ENCODE measurements at regions not wholly inside any gene's neighbourhood (a gene's known extent, or its start where the extent isn't known, plus 50 kb on each side); places are given as distances from the start of the nearest gene placed in this dataset.
A peak's percentile ranks its signal among the peaks of the same experiment; 100 is the strongest.

DNA sequence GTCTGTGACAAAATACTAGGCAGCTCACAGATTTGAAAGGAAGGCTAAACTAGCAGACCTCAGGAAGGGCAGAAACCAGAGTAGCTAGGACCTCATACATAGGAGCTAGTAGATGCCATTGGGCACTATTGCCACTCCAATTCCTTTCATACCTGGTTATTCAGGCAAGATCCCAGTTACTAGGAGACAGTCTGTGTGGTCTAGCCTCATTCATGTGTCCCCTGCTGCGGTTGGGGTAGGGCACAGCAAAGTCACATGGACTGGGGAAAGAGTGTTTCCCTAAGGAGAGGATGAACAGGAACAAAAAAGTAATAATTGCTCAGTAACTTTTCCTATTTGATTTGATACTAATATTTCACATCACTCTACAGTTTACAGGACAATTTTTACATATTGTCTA, 204.6 kb upstream of the HEY2 start:
- DNase-seq (ENCODE audit: low read depth, low spot score): no peak

- no peak for DNase-seq (ENCODE audit: low read depth, low spot score)
Observed at GRCh38 chr6:125546841-125547251, 202.6 kb upstream of the HEY2 start.

GRCh38 chr6:125547381-125547780, 202.1 kb upstream of the HEY2 start:
- DNase-seq (ENCODE audit: low read depth, low spot score): no peak

DNA sequence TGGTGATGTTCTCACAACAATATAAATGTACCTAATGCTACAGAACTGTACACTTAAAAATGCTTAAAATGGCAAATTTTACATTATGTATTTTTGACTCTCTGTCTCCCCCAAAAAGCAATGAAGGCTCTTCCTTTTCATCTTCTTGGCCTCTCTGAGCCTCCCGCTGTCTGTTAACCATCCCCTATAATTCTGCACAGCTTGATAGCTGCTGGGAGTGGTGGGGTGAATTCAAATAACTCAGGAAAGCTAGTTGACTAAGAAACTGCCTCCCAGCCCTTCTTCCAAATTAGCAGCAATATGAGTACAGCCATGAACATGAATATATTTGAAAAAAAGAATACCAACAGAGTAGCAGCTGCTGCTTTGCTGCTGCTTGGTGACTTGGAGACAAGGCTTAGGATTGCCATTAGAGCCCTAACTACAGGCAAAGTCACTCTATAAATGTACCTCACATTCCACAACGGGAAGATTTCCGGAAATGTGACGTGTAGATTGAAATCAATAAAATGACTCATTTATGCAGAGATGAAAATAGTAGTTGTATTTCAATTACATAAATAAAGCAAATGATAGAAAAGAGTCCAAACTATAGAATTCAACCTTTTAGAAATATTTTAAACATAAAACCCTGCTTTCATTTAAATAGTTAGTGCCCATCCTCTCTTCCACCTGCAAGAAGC, 200.1 kb upstream of the HEY2 start:
- DNase-seq (ENCODE audit: low read depth, low spot score): peak; percentile 22

DNA sequence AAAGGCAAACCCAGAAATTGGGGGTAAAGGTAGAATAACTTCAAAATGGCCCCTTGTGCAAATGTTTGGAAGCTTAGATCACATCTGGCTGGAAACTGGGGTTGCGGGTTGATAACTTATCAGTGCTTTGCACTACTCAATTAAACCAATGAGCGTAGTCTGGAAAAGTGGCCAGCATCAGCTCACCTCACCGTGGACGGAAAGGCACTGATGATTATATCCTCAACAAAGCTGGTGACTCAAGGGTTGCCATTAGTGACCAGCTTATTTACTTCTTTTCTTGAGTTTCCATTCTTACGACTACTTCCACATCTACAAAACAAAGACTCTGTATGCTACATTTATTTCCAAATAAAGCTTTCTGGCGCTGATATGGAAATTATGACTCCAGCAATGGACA, 198.5 kb upstream of the HEY2 start:
- peak; percentile 66 for DNase-seq (ENCODE audit: low read depth, low spot score)

- no peak for DNase-seq (ENCODE audit: low read depth, low spot score)
Observed at GRCh38 chr6:125552819-125553218, 196.6 kb upstream of the HEY2 start.

DNA sequence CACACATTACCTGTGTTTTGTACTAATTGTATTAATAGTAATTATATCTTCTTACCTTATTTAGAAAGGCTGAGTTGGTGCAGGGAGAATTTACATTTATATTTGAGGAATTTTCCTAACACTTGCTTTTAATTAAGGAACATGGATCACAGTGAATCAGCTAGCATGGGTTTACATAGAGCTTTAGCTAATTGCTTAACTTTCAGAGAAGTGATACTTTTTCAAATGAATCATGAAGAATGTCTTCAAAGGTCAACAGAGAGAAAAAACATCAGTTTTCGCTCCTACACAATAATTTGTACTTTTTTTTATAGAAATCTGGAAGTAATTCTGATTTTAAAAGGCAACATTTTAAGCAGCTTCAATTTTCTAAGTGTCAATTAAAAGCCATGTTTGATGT, 195.0 kb upstream of the HEY2 start:
- DNase-seq (ENCODE audit: low read depth, low spot score): no peak

GRCh38 chr6:125558241-125558843, 191.1 kb upstream of the HEY2 start:
- DNase-seq (ENCODE audit: low read depth, low spot score): no peak

- no peak for DNase-seq (ENCODE audit: low read depth, low spot score)
Observed at GRCh38 chr6:125558907-125559306, 190.5 kb upstream of the HEY2 start.

GRCh38 chr6:125562156-125562555, 187.3 kb upstream of the HEY2 start:
- DNase-seq (ENCODE audit: low read depth, low spot score): no peak

DNA sequence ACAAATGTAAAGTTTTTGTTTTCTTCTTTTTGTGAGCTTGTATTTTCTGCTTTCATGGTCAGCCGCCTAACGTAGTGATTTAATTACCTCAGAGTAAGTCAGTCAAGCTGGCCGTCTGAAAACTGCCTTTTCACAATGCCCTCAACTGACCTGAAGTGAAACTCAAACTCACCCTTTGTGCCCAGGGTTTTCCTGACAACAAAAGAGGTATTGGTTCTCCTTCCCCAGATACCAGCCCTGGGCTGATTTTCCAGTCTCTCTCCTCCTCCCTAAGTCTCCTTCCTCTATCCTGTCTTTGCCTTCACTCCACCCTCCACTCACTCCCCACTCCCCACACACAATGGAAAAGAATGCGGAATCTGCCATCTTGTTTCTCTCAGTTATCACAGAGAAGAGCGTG, 184.5 kb upstream of the HEY2 start:
- no peak for DNase-seq (ENCODE audit: low read depth, low spot score)

GRCh38 chr6:125567407-125567806, 182.0 kb upstream of the HEY2 start:
- DNase-seq (ENCODE audit: low read depth, low spot score): no peak

DNA sequence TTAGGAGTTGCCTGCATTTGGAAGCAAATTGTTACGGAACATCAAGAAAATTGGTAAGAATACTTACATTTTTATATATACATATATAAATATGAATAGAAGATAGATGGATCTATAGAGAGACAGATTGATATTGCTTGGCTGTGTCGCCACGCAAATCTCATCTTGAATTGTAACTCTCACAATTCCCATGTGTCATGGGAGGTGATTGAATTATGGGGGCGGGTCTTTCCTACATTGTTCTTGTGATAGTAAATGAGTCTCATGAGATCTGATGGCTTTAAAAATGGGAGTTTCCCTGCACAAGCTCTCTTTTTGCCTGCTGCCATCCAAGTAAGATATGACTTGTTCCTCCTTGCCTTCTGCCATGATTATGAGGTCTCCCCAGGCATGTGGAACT, 180.8 kb upstream of the HEY2 start:
- DNase-seq (ENCODE audit: low read depth, low spot score): no peak

DNA sequence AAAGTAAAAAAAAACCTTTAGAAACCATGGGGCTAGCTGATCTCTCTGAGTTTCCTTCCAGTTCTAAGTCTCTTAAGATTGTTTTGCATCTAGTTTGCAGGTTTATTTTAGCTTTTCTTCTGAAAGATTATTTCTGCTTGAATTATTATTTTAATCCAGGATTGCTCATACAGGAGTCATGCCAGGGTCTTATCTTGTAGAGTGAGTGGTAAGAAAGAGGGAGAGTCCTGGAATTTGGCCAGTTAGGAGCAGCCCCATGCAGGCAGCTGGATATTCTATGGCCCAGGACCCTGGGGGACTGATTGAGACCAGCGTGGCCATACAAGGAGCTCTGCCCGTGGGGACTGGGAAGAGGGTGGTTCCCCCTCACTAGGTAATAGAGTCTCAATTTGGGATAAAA, 178.9 kb upstream of the HEY2 start:
- no peak for DNase-seq (ENCODE audit: low read depth, low spot score)

DNA sequence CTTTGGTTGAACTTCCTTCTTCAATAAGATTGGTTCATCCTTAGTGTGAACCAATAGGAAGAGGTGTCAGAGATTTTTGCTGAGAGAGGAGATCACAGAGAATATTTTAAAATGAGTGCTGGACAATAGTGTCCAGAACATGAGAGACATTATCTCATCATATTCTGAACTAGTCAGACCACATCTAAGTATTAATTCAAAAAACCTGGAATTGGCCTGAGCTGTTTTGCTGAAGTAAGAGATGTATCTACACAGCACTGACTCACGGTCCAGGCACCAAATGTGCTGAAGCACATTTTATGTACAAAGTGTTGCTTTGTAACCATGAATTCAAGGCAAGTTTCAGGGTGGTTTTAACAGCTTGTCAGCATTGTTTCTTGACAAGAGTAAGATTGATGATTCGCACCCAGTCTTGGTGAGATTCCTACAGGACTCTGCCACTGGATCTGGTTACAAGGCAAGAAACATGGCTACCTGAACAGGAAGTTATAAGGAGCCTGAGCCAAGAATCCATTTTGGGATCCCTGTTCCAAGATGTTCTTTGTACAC, 178.2 kb upstream of the HEY2 start:
- no peak for DNase-seq (ENCODE audit: low read depth, low spot score)

- no peak for DNase-seq (ENCODE audit: low read depth, low spot score)
Observed at GRCh38 chr6:125574604-125575003, 174.8 kb upstream of the HEY2 start.

GRCh38 chr6:125577124-125577662, 172.2 kb upstream of the HEY2 start:
- no peak for DNase-seq (ENCODE audit: low read depth, low spot score)

GRCh38 chr6:125584468-125584939, 164.9 kb upstream of the HEY2 start:
- DNase-seq (ENCODE audit: low read depth, low spot score): peak; percentile 10

DNA sequence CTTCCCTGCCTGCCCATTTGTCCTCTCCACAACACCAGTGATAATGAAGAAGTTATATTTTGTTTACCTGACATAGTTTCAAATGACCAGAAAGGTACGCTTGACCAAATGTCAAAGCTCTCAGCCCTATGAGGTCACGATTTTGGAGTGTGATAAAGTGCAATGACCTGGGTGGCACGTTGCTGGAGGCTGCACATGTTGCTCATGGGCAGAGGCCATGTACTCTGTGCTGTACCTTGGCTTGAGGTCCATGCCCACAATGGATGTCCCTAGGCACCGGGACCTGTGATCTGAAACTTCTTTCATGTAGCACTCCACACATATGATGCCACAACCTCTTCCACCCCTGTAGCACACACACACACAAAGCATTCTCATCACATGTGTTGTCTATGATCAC, 164.0 kb upstream of the HEY2 start:
- DNase-seq (ENCODE audit: low read depth, low spot score): no peak

DNA sequence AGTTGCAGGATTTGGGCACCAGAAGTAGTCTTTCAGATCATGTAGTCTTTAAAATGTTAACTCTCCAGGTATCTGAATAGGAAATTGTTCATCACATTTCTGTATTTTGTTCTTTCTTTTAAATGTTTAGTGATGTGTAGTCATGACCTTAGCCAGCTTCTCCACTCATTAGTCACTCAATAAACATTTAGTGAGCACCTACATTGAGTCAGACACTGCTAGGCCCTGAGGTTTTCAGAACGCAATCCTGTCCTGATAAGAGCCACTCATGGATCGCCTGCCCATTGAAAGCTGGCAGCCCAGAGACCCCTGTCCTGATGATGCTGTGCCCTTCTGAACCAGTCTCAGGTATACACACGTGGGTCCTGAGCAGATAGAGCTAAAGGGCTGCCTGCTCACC, 163.4 kb upstream of the HEY2 start:
- DNase-seq (ENCODE audit: low read depth, low spot score): no peak

- no peak for DNase-seq (ENCODE audit: low read depth, low spot score)
Observed at GRCh38 chr6:125586605-125587004, 162.8 kb upstream of the HEY2 start.

GRCh38 chr6:125587666-125588632, 161.5 kb upstream of the HEY2 start:
- peak; percentile 93 for DNase-seq (ENCODE audit: low read depth, low spot score)

All from pulmonary artery endothelial cell (primary cell).